HG02973 (cell line): ENCODE measurements at regions not wholly inside any gene's neighbourhood (a gene's known extent, or its start where the extent isn't known, plus 50 kb on each side); places are given as distances from the start of the nearest gene placed in this dataset.
A peak's percentile ranks its signal among the peaks of the same experiment; 100 is the strongest.

Experiments used
- ATAC-seq: cut with Tn5 transposase; IDR thresholded peaks from one replicate; pipeline ENCODE4 v1.9.1; 2021; ENCODE audit warnings: moderate library complexity; ENCODE audit not compliant: unreplicated experiment

DNA sequence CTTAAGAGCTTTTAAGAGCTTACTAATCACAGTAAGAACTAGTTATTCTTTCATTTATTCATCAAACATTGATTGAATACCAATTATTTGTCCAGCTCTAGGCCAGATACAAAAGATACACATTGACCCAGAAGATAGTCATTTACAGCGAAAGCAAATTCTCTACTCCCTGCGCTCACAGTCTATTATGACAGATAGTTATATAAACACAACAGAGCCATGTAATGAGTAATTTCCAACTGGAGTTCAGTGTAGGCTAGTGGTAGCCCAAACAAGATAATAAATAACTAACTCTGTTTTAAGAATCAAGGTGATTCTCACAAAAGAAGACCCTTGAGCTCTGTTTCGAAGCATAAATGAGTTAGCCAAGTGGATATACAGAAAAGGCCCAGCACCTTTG is 397.8 kb upstream of the TLE4 start:
- ATAC-seq, result no peak

DNA sequence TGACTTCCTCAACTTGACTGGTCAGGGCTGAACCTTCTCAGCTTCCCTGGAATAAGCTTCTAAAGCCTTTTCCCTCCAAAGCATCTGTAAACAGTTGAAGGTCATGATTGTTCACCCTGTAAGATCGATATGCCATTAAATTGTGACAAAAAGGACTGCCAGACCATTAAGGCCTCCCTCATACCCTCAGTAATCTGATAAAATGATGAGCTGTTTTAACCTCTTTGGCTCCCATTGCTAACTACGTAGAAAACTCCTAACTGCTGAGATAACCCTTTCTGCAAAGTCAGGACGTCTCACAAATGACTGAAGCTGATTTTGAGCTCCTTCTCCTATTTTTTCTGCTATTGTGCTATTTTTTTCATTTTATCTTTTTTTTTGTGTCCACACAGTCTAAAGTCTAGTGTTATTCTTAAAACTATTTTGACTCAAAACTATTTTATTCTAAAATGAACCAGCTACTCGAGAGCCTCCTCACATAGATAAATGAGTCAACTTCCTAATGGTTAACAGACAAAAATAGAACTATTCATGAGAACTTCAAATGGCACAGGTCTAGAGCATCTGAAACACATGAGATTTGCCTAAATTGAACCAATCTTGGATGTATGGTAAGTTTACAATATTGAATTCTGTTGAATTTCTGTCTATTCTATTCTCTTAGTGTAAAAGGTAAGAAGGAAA is 395.6 kb upstream of the TLE4 start:
- ATAC-seq, result no peak

DNA sequence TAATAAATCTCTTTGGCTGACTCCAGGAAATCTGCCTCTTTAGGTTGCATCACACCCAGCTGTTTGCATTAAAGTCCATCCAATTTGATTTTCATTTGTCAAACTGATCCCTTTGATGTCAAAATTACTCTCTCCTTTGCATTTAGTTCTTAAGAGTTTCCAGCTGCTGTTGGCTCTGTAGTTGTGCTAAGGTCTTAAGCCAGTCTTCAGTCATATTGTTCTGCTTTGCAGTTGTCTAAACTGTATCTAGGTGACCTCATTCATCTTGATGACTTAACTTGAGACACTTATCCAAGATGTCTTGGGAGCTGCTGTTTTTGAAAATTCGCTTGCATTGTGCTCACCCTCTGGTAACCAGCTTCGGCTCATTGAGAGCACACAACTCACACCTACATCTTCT is 386.9 kb upstream of the TLE4 start:
- ATAC-seq, result no peak

DNA sequence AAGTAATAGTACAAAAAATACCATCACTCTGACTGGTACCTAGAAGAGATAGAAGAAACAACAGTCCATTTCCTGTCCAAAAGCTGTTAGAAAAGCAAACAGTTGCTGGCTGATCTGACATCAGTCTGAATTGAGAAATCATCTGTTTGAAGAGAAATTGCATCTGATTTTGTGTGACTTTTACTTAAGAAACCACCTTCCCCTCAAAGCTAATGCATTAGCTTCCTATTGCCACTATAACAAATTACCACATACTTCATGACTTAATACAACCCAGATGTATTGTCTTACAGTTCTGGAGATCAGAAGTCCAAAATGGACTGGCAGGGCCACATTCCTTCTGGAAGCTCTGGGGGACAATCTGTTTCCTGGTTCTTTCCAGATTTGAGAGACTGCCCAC is 385.9 kb upstream of the TLE4 start:
- no peak for ATAC-seq

DNA sequence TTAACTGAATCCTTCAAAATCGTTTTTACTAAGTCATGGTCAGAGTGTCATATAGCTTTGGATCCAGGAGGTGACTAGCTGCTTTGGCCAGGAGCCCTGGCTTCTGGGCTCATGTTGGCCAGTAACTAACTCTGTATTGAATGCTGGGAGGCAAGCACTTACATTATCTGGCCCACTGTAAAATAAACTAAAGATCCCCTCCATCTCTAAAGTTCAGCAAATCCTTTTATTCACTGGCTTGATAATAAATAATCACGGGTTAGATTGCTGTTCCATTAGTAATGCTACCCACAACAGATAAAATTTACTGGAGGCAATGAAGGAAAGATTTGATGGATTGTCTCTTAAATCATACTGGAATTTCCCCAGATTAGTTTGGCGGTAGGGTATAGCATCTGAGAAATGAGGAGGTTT is 382.2 kb upstream of the TLE4 start:
- no peak for ATAC-seq

DNA sequence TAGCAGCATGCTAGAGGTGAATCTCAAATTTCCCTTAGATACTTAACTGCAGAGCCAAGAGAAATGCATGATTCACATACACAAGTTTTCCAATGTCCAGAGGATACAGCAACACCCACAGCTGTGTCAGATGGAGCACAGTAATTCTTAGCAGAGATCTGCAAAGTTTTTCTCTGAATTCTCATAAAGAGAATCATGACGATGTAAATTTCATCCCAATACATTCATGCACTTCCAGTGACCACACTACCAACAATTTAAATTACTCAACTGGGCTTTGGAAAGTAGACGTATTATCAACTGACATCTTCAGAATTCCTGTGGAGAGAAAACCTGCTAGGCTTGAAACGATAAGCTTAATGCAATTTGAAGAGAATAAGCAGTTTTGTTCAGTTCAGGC is 378.8 kb upstream of the TLE4 start:
- ATAC-seq, result no peak

DNA sequence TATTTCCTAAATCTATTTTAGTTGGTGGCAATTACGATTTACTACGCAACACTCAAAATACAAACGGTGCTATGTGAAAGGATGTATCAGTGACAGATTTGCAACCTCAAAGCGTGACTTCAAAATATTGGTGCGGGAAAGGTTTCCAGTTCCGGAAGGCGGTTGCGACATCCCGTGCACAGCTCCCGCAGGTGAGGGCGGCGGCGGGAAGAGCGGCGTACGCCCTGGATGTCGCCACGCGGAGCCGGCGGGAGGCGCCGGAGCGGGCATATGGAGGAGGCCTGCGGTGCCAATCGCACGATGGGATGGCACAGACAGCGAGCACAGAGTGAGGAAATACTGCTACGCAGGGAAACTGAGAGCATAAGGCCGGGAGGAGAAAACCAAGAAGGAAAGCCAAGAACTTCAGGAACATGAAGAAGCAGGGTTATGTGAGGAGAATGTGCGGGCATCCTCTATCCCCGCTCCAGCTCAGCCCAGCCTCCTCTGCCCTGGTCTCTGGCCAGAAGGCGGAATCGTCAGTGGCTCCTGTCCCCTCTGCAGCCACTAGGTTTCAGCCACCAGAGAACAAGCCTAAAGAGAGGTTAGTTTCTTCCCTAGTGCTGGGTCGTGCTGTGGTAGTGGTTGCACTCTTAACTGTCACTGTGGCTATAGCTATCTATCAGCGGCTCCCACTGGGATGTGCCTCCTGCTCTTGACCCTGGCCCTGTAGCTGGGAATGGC is 378.1 kb upstream of the TLE4 start:
- no peak for ATAC-seq

DNA sequence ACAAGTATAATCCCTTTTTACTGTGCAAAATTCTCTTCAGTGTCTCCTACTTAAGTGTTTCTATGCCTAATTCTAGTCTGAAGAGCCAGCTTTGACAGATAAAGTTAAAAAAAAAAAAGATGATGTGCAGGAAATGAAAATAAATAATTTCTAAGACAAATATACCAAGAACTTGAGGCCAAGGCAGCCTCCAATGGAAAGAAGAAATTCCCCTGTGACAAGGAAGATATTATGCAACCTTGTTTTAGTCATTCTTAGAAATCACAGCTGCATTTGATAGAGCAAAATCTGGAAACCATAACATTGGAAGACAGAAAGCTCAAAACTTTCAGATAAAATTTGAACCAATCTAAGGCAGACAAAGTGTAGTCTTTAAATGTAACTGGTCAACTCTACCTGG is 375.9 kb upstream of the TLE4 start:
- no peak for ATAC-seq

DNA sequence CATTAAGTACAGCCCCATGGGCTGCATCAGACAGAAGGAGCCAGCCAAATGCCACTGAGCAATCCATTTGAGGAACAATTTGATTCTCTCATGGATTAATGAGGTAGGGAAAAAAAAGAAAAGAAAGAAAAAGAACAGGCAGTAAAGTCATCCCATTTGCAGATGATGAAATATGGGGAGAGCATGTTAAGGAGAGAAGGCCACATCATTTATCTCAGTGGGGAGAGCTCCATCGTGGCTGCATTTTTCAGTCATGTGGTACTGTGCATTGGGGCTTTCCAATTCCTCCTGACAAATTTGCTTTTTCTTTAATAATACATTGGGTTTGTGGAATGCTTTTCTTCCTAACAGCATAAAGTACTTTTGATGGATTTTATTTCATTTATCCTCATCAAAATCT is 375.2 kb upstream of the TLE4 start:
- ATAC-seq, result no peak

DNA sequence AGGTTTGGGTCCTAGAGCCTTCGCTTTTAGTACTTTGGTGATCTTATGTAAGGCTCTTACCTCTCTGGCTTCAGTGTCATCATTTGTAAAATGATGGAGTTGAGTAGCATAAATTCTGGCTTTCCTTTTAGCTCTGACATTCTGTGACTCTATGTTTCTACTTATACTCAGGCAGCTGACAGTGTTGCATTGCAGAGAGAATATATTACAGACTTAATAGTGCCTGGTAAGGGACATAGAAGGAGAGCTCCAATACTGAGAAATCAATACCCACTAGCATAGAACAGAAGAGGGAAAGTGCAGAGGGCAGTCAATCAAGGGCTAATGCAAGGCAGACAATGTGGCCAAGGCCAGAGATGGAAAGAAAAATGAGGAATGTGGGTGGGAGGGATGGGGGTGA is 371.4 kb upstream of the TLE4 start:
- ATAC-seq, result no peak

DNA sequence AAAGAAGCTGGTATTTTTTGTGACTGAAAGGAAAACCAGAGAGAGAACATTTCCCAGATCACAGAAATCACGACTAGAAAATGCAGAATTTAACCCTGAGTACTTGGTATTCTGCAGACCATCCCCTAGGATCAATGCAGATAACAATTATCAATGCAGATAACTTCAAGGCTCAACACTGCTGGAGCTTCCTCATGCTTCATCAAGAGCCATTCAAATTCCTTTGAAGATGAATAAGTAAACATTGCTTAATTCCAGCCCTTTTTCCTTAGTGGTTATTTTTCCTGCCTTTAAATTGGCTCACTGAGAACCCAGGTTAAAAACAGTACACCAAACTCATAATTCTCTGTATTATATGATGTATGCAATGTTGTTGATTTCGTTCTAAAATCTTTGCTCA is 370.1 kb upstream of the TLE4 start:
- ATAC-seq, result no peak

DNA sequence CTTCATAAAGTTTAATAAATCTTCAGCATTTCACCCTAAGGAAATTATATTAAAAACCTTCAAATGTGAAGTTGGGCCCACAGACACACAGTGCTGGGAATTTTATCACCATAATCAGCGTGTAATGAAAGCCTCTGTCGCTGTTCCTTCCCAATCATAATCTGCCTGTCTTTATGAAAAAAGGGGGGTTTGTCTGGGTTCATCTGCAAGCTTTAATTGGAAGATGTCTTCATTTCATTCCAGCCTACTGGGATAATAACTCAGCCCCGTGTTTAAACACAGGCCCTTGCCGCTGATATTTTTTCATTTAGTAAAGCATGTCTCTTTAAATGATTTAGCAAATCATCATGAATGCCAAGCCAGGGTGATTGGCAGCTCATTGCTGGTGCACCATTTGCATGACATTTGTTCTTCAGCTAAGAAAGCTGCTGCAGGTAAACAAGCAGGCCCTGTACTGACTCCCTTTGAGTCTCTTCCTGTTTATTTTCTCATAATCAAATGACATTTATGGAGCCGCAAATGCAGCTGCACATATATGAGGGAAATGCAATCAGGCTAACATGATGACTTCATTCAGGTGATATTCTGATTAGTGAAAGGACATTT is 362.9 kb upstream of the TLE4 start:
- no peak for ATAC-seq

DNA sequence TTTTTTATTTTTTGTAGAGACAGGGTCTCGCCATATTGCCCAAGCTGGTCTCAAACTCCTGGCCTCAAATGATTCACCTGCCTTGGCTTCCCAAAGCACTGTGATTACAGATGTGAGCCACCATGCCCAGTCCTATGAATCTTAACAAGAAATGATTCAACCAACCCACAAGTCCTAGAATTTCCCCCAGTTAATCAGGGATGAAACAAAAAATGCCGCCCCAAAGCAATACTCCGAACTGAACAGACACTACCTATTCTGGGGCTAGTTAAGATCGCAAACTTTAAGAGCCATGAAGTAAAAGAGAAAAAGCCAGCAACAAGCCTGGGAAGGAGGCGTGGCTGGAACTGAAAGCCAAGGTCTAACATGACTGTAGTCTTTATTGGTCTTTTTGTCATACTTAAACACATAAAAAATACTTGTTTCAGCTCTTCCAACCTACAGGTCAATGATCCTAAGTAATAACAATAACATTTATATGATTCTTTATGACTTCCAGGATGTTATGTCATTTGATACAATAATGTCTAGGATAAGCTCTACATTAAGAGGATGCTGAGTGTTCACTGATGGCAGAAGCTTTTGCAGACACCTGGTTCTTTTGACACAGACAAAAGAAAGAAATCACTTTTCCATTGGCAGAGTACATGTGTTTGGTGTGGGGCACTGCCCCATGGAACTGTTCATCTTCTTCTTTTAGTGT is 361.1 kb upstream of the TLE4 start:
- ATAC-seq, result no peak

DNA sequence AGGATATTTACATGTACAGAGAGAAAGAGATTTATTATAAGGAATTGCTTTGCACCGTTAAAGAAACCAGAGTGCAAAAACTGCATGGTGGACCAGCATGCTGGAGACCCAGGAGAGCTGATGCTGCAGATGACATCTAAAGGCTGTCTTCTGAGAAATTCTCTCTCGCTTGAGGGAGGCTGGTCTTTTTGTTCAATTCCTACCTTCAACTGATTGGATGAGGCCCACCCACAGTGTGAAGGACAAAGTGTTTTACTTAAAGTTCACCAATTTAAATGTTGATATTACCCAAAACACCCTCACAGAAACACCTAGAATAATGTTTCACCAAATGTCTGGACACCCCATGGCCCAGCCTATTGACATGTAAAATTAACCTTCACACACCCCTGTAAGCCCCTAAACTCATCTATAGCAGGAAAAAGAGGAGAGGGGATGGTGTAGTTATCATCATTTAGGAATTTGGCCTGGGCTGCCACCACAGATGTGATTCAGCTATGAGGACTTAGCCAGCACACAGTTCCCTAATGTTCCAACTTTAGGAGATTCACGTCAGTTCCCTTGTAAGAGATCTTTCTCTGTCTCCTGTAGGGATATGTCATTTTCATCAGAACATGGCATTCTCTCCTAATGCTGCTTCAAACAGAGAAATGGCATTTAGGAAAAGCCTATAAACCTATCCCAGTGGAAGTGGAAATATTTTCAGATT is 358.2 kb upstream of the TLE4 start:
- no peak for ATAC-seq

DNA sequence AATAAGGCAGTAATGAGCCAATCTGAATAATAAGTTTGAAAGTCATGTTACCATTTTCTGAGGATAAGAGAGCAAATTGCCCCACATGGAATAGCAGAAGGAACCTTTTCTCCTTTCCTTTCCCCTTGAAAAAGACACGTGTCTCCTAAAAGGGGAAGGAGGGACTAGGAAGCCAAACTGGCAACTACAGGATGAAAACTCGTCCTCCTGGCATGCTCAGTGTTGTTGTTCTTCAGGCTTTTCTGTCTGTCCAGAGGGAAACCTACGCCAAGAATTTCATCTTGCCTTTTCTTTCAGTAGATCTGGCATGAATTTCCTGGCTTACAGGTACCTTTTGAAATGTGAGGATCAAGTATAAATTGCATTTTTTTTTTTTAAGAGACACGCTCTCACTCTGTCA is 355.9 kb upstream of the TLE4 start:
- no peak for ATAC-seq

DNA sequence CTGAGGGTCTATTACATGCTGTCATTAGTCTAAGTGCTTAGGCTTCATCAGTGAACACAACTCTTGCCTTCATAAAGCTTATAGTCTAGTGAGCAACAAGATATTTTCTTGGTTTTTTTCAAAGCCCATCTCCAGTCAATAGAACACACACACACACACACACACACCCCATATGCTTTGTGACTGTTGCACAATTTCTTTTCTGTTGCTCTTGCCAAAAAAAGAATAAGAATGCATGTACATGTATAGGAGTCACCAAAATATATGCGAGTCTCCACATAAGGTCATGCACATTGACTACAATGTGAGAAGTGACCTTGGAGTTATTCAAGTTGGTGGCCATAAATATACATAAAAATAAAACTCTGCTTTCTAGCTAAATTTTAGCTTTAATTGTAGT is 351.5 kb upstream of the TLE4 start:
- ATAC-seq, result no peak

DNA sequence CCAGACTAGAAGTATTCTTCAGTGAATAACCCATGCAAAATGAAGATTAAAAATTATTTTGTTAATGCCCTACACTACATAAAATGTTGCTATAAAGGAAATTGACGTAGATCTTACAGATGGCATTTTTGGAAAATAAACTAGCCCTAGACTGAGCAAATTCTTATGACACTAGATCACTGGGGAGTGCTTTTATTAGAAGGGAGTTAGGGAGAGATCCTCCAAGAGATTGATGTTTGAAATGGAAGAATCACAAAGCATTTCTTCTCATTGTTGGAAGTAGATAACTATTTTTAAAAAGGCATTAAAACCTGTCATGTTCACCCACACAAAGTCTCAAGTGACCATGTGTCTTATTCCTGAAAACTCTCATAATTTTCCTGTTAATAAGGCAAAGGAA is 351.1 kb upstream of the TLE4 start:
- no peak for ATAC-seq

DNA sequence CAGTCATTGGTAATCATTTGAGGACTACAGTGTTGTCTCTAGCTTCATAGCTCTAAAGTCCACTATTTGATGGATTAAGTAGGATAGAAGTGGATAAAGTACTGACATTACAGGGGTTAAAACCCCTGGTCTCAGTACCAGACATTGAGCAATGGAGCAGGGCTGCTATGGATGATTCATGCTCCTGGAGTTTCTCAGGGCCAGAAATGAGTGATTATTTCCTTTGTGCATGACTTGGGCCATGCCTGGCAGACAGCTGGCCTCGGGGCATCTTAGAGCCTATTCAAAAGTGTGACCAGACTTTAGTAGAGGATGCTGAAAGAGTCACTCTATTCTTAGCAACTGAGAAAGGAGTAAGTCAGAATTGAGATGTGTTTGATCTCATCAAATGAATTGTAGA is 350.7 kb upstream of the TLE4 start:
- no peak for ATAC-seq

DNA sequence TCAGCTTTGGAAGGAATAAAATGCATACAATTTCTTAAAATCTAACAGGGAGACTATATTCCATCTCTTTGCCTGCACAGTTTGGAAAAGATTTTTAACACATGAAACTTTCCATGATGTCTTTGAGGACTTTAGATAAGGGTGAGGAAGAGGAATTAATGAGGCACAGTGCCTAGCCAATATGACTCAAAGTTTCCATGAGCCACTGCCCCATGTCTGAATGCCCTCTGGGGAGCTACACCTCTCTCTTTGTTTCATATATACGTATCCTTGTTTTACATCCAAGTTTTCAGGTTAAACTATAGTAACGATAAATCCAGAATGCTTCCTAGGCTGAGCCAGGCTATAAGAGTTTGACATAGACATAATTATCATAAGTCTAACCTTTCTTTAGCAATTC is 349.3 kb upstream of the TLE4 start:
- ATAC-seq, result no peak

DNA sequence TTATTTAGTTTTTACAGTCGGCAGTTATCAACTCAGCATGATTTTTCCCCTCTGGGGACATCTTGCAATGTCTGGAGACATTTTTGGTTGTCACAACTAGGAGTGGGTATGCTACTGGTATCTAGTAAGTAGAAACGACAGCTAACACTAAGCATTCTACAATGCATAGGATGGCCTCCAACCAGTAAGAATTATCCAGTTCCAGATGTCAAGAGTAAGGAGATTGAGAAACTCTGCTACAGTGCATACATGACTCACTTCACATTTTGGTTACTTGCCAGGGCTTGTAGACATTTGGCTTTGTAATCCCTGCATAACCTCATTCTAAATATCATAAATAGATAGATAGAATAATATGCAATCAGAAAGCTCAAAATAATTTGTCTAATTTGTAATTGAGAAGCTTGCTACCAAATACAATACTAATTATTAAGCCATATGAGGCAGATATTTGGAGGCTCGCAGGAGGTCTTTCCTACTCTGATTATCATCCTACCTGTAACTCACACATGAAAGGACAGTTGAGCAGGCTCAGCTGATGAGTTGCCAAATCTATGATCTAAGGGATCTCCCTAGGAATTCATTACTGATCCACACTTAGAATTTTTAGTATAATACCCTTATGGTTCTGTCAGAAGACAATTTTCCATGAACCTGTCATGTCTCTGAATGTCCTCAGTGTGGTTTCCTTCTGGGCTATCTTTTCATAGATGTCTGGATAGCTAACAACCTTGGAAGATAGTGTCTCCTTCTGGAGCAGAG is 346.9 kb upstream of the TLE4 start:
- no peak for ATAC-seq

DNA sequence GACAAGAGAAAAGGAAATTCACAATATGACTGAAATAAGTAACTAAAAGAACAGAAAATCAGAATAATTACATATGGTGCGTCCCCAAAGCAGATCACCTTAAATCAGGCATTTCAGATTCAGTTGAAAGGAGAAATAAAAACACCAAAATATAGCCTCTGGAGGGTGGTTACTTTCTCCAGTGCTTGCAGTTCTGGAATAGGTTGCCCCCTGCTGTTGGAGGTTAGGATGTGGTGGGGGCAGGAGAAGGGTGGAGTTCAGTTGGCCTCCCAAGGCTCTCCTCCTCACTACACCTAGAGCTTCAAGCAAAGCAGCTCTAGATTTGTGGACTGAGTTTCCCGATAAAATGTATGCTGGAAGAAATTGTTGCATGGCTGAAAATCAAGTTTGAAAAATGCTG is 338.2 kb upstream of the TLE4 start:
- ATAC-seq, result peak; percentile 70
